HG02623 (cell line): ENCODE measurements at regions not wholly inside any gene's neighbourhood (a gene's known extent, or its start where the extent isn't known, plus 50 kb on each side); places are given as distances from the start of the nearest gene placed in this dataset.

Experiments
- ATAC-seq: cut with Tn5 transposase; IDR thresholded peaks from one replicate; pipeline ENCODE4 v1.9.1; 2021; ENCODE audit warnings: moderate library complexity; ENCODE audit not compliant: unreplicated experiment

- no peak for ATAC-seq
Measured at GRCh38 chr6:165805636-165806035, 142.6 kb upstream of the PDE10A start.

GRCh38 chr6:165805067-165805555 is 142.1 kb upstream of the PDE10A start:
- no peak for ATAC-seq

- ATAC-seq = no peak
Measured at GRCh38 chr6:165804331-165805066, 141.5 kb upstream of the PDE10A start.

GRCh38 chr6:165800337-165800736 is 137.3 kb upstream of the PDE10A start:
- no peak for ATAC-seq

- ATAC-seq = no peak
Measured at GRCh38 chr6:165799391-165800153, 136.5 kb upstream of the PDE10A start.

GRCh38 chr6:165798991-165799390 is 135.9 kb upstream of the PDE10A start:
- ATAC-seq = no peak

GRCh38 chr6:165794179-165794601 is 131.1 kb upstream of the PDE10A start:
- no peak for ATAC-seq

- no peak for ATAC-seq
Measured at GRCh38 chr6:165793287-165793825, 130.3 kb upstream of the PDE10A start.

GRCh38 chr6:165791876-165792437 is 128.9 kb upstream of the PDE10A start:
- ATAC-seq = no peak

GRCh38 chr6:165791306-165791705 is 128.3 kb upstream of the PDE10A start:
- no peak for ATAC-seq

GRCh38 chr6:165782812-165783211 is 119.8 kb upstream of the PDE10A start:
- ATAC-seq = no peak

- no peak for ATAC-seq
Measured at GRCh38 chr6:165782134-165782533, 119.1 kb upstream of the PDE10A start.

- no peak for ATAC-seq
Measured at GRCh38 chr6:165777680-165778079, 114.6 kb upstream of the PDE10A start.

GRCh38 chr6:165776691-165777090 is 113.7 kb upstream of the PDE10A start:
- no peak for ATAC-seq

GRCh38 chr6:165775721-165776120 is 112.7 kb upstream of the PDE10A start:
- no peak for ATAC-seq

- no peak for ATAC-seq
Measured at GRCh38 chr6:165774903-165775601, 112.0 kb upstream of the PDE10A start.

- no peak for ATAC-seq
Measured at GRCh38 chr6:165770397-165771082, 107.5 kb upstream of the PDE10A start.

- no peak for ATAC-seq
Measured at GRCh38 chr6:165769884-165770283, 106.8 kb upstream of the PDE10A start.

- ATAC-seq = no peak
Measured at GRCh38 chr6:165769401-165769800, 106.4 kb upstream of the PDE10A start.

GRCh38 chr6:165768961-165769360 is 105.9 kb upstream of the PDE10A start:
- no peak for ATAC-seq
